LHCN-M2 (cell line): ENCODE measurements at regions not wholly inside any gene's neighbourhood (a gene's known extent, or its start where the extent isn't known, plus 50 kb on each side); places are given as distances from the start of the nearest gene placed in this dataset.
"Not testable (repeated sequence)": the region's sequence is repeated elsewhere in the genome, so short reads cannot be mapped to it uniquely, and the experiment has no call there.

Experiments
- DNase-seq: peaks from one replicate; pipeline ENCODE4 v3.0.0-alpha.2; 2012; ENCODE audit warnings: low read depth

GRCh38 chr4:12461576-12461975 is 1022.6 kb downstream of the RAB28 start:
- DNase-seq = not testable (repeated sequence)

GRCh38 chr4:12459126-12459525 is 1025.0 kb downstream of the RAB28 start:
- DNase-seq = no peak

GRCh38 chr4:12458621-12459020 is 1025.5 kb downstream of the RAB28 start:
- no peak for DNase-seq

GRCh38 chr4:12452291-12452690 is 1023.6 kb upstream of the HS3ST1 start:
- DNase-seq = no peak

- DNase-seq = no peak
Observed at GRCh38 chr4:12447451-12447850, 1018.8 kb upstream of the HS3ST1 start.

GRCh38 chr4:12446657-12447185 is 1018.0 kb upstream of the HS3ST1 start:
- DNase-seq = no peak

- DNase-seq = no peak
Observed at GRCh38 chr4:12446256-12446655, 1017.6 kb upstream of the HS3ST1 start.

- DNase-seq = no peak
Observed at GRCh38 chr4:12445711-12446235, 1017.1 kb upstream of the HS3ST1 start.

- no peak for DNase-seq
Observed at GRCh38 chr4:12439633-12440305, 1011.1 kb upstream of the HS3ST1 start.

- not testable (repeated sequence) for DNase-seq
Observed at GRCh38 chr4:12431259-12431658, 1002.6 kb upstream of the HS3ST1 start.

- DNase-seq = no peak
Observed at GRCh38 chr4:12421364-12421763, 992.7 kb upstream of the HS3ST1 start.

- DNase-seq = no peak
Observed at GRCh38 chr4:12416755-12417154, 988.1 kb upstream of the HS3ST1 start.

- DNase-seq = no peak
Observed at GRCh38 chr4:12414181-12414812, 985.6 kb upstream of the HS3ST1 start.

- DNase-seq = no peak
Observed at GRCh38 chr4:12411072-12411471, 982.4 kb upstream of the HS3ST1 start.

- DNase-seq = no peak
Observed at GRCh38 chr4:12409507-12410190, 981.0 kb upstream of the HS3ST1 start.

- DNase-seq = no peak
Observed at GRCh38 chr4:12408364-12408763, 979.7 kb upstream of the HS3ST1 start.

GRCh38 chr4:12403175-12403574 is 974.5 kb upstream of the HS3ST1 start:
- DNase-seq = no peak

GRCh38 chr4:12399781-12400180 is 971.1 kb upstream of the HS3ST1 start:
- no peak for DNase-seq

- DNase-seq = no peak
Observed at GRCh38 chr4:12393631-12394262, 965.1 kb upstream of the HS3ST1 start.

GRCh38 chr4:12389604-12390003 is 960.9 kb upstream of the HS3ST1 start:
- no peak for DNase-seq

GRCh38 chr4:12382567-12382966 is 953.9 kb upstream of the HS3ST1 start:
- DNase-seq = no peak

GRCh38 chr4:12379191-12379590 is 950.5 kb upstream of the HS3ST1 start:
- DNase-seq = no peak
